ENCODE measurements at regions not wholly inside any gene's neighbourhood (a gene's known extent, or its start where the extent isn't known, plus 50 kb on each side); places are given as distances from the start of the nearest gene placed in this dataset.

DNA sequence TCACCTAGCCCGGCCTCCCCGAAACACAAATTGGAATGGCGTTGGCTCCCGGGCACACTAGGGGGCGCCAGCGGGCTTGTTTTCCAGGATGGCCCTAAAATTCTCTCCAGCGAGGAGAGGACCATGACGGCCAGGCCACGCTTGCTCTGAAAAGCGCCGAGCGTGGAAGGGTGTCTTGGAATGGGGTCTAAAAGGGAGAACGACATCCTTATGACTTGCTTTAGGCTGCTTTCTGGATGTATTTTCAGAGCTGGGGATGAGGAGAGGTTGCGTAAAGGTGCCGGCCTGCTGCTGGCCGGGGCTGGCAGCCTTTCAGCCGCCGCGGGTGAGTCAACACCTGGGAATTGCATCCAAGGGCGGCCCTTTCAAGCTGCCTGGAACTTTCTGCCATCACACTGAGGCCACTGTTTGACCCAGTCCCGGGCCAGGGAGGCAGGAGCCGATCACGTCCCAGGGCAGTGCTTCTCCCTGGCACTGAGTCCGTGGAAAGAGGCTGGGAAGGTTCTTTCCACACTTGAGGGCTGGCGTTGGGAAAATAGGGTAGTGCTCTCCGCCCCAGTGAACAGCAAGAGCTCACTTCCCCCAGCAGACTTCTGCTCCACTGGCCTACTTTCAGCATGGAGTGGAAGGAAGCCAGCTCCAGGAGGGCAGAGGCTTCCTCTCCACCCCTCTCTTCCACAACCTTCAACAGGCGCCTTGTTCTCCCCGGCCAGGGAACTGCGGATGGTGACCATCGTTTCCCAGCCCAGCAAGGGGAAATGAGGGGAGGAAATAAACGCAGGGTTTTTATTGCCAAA lies 216.2 kb downstream of the TTC8 start:
- Mint-ChIP-seq H3K4me1 (ENCODE audit: low read depth) (peaks cover 10% of the 10 kb centered on the region), H3K27me3 (ENCODE audit: low read depth) (peaks cover 28% of the 10 kb centered on the region), H3K4me3 (peak overlapping the region; percentile 76), H3K36me3 (ENCODE audit: insufficient read depth) (no peaks in the 10 kb centered on the region), H3K9me3 (peaks cover 5% of the 10 kb centered on the region)
- peak; percentile 76 to 87 for ATAC-seq
- DNase-seq, result peak; percentile 82

- ATAC-seq, result no peak
- Mint-ChIP-seq H3K36me3 (ENCODE audit: insufficient read depth) (no peaks in the 10 kb centered on the region), H3K9me3 (peaks cover 5% of the 10 kb centered on the region), H3K27me3 (ENCODE audit: low read depth) (peaks cover 24% of the 10 kb centered on the region), H3K4me3 (no peak overlapping the region), H3K4me1 (ENCODE audit: low read depth) (peaks cover 10% of the 10 kb centered on the region)
- DNase-seq, result no peak
These were observed 216.8 kb downstream of the TTC8 start for GRCh38 chr14:89041257-89041582.

DNA sequence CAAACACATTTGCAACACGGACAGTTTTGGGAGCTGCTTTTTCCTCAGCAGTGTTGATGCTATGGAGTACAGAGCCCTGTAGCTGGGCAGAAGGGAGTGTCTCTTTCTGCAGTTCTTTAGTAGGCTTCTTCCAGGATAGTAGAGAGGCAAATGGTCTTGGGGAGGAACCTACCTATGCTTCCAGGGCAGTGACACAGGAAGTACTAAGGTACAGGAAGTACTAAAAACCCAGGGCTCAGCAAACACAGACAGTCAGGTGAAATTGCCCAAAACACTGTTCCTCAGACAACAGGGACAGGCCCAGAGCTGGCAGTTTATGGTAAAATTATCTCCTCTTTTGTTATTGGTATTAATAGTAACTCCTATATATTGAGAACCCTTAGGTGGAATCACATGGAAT lies 217.6 kb downstream of the TTC8 start:
- H3K4me1 Mint-ChIP-seq (ENCODE audit: low read depth), result peaks cover 10% of the 10 kb centered on the region
- ATAC-seq (no peak), DNase-seq (no peak)
- no peaks in the 10 kb centered on the region for H3K36me3 Mint-ChIP-seq (ENCODE audit: insufficient read depth)
- H3K4me3 Mint-ChIP-seq, result no peak overlapping the region
- peaks cover 5% of the 10 kb centered on the region for H3K9me3 Mint-ChIP-seq
- H3K27me3 Mint-ChIP-seq (ENCODE audit: low read depth), result peaks cover 26% of the 10 kb centered on the region

GRCh38 chr14:89053303-89053702 lies 228.9 kb downstream of the TTC8 start:
- Mint-ChIP-seq H3K4me1 (ENCODE audit: low read depth) (no peaks in the 10 kb centered on the region), H3K27me3 (ENCODE audit: low read depth) (no peaks in the 10 kb centered on the region), H3K36me3 (ENCODE audit: insufficient read depth) (no peaks in the 10 kb centered on the region), H3K9me3 (no peaks in the 10 kb centered on the region), H3K4me3 (no peak overlapping the region)
- DNase-seq, result no peak
- no peak for ATAC-seq

DNA sequence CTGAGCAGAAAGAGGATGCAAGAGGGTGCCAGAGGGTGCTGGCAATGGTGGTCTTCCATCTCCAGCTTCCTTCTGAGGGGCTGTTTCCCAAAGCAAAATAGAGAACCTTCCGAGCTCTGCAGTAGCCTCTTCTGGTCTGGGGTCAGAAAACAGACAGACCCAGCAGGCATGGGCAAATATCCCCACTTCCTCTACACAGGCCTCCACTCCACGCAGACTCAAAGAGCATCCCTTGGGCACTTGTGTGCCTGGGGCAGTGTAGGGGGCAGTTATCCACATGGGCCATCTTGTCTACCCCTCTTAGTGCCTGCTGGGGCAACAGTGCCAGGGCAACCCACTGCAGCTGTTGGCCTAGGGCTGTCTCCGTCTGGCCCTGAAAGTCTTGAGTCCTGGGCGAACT lies 231.9 kb downstream of the TTC8 start:
- Mint-ChIP-seq H3K36me3 (ENCODE audit: insufficient read depth) (no peaks in the 10 kb centered on the region), H3K4me1 (ENCODE audit: low read depth) (no peaks in the 10 kb centered on the region), H3K27me3 (ENCODE audit: low read depth) (no peaks in the 10 kb centered on the region), H3K9me3 (no peaks in the 10 kb centered on the region), H3K4me3 (no peak overlapping the region)
- ATAC-seq, result no peak
- DNase-seq, result no peak

- Mint-ChIP-seq H3K27me3 (ENCODE audit: low read depth) (peaks cover 6% of the 10 kb centered on the region), H3K4me3 (no peak overlapping the region), H3K9me3 (no peaks in the 10 kb centered on the region), H3K4me1 (ENCODE audit: low read depth) (no peaks in the 10 kb centered on the region), H3K36me3 (ENCODE audit: insufficient read depth) (no peaks in the 10 kb centered on the region)
- ATAC-seq, result no peak
- no peak for DNase-seq
These were observed 234.2 kb downstream of the TTC8 start for GRCh38 chr14:89058697-89059096.

- Mint-ChIP-seq H3K36me3 (ENCODE audit: insufficient read depth) (no peaks in the 10 kb centered on the region), H3K4me3 (no peak overlapping the region), H3K9me3 (no peaks in the 10 kb centered on the region), H3K4me1 (ENCODE audit: low read depth) (no peaks in the 10 kb centered on the region), H3K27me3 (ENCODE audit: low read depth) (peaks cover 8% of the 10 kb centered on the region)
- ATAC-seq (no peak), DNase-seq (no peak)
These were observed 235.7 kb downstream of the TTC8 start for GRCh38 chr14:89060191-89060590.

GRCh38 chr14:89061696-89062095 lies 237.2 kb downstream of the TTC8 start:
- no peak overlapping the region for H3K4me3 Mint-ChIP-seq
- H3K27me3 Mint-ChIP-seq (ENCODE audit: low read depth), result peaks cover 11% of the 10 kb centered on the region
- no peaks in the 10 kb centered on the region for H3K9me3 Mint-ChIP-seq
- H3K36me3 Mint-ChIP-seq (ENCODE audit: insufficient read depth), result no peaks in the 10 kb centered on the region
- DNase-seq, result no peak
- H3K4me1 Mint-ChIP-seq (ENCODE audit: low read depth), result peaks cover 3% of the 10 kb centered on the region
- ATAC-seq, result no peak

DNA sequence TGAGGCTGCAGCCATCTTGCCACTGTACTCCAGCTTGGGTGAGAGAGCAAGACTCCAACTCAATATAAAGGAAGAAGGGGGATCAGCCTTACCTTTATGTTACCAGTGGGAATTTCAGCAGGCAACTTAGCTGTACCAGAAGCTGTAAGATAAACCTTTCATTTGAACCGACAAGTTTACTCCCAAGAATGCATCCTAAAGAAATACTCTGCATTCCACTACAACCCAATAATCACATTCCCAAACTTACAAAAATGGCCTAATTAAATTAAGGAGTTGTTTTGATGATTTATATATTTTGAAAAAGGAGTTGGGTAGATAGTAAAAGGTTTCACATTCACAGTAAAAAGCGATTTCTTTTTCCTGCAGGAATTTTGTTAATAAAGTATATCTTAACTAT lies 241.4 kb downstream of the TTC8 start:
- ATAC-seq, result no peak
- Mint-ChIP-seq H3K4me1 (ENCODE audit: low read depth) (peaks cover 15% of the 10 kb centered on the region), H3K4me3 (no peak overlapping the region), H3K36me3 (ENCODE audit: insufficient read depth) (no peaks in the 10 kb centered on the region), H3K9me3 (peaks cover 4% of the 10 kb centered on the region), H3K27me3 (ENCODE audit: low read depth) (peaks cover 18% of the 10 kb centered on the region)
- no peak for DNase-seq

GRCh38 chr14:89067293-89067972 lies 243.0 kb downstream of the TTC8 start:
- H3K4me3 Mint-ChIP-seq, result no peak overlapping the region

GRCh38 chr14:89078021-89078795 lies 253.8 kb downstream of the TTC8 start:
- ATAC-seq, result no peak
- Mint-ChIP-seq H3K9me3 (peaks cover 7% of the 10 kb centered on the region), H3K27me3 (ENCODE audit: low read depth) (peaks cover 9% of the 10 kb centered on the region), H3K4me3 (no peak overlapping the region), H3K4me1 (ENCODE audit: low read depth) (no peaks in the 10 kb centered on the region), H3K36me3 (ENCODE audit: insufficient read depth) (no peaks in the 10 kb centered on the region)
- no peak for DNase-seq

More at GRCh38 chr14:89067293-89067972, 243.0 kb downstream of the TTC8 start:
- Mint-ChIP-seq H3K4me1 (ENCODE audit: low read depth) (peaks cover 15% of the 10 kb centered on the region), H3K9me3 (peaks cover 4% of the 10 kb centered on the region), H3K27me3 (ENCODE audit: low read depth) (peaks cover 26% of the 10 kb centered on the region), H3K36me3 (ENCODE audit: insufficient read depth) (no peaks in the 10 kb centered on the region)
- no peak for DNase-seq
- ATAC-seq, result peak; percentile 83 to 93

GRCh38 chr14:89085231-89085731 lies 260.8 kb downstream of the TTC8 start:
- Mint-ChIP-seq H3K36me3 (ENCODE audit: insufficient read depth) (no peaks in the 10 kb centered on the region), H3K4me1 (ENCODE audit: low read depth) (no peaks in the 10 kb centered on the region), H3K27me3 (ENCODE audit: low read depth) (peaks cover 2% of the 10 kb centered on the region), H3K4me3 (no peak overlapping the region), H3K9me3 (peaks cover 7% of the 10 kb centered on the region)
- DNase-seq (no peak), ATAC-seq (no peak)

DNA sequence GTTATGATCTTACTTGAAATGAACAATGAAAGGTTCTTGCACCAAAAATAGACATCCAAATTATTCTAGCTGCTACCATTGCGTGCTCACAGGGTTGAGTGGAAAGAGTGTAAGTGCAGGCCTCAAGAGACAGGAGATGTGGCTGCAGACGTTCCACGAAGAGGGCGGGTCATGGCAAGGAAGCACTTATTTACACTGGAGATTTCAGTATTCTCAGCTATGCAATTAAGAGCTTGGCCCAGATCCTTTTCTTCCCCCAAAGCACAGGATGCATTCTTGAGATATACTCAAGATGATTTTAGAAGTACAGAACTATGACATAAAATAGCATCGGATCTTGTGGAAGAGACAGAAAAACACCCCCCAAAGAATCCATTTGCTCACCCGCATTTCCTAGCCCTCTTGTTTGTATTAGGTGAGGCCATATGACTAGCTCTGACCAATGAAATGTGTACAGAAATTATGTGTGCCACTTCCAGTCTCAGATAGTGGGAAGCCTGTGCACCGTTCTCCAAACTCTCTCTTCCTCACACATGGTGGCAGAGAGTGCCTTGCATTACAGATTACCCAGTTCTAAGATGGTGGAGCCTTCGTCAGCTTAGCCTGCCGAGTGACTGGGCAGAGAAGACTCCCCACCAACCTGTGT lies 261.4 kb downstream of the TTC8 start:
- Mint-ChIP-seq H3K36me3 (ENCODE audit: insufficient read depth) (no peaks in the 10 kb centered on the region), H3K4me1 (ENCODE audit: low read depth) (no peaks in the 10 kb centered on the region), H3K27me3 (ENCODE audit: low read depth) (no peaks in the 10 kb centered on the region), H3K4me3 (no peak overlapping the region), H3K9me3 (peaks cover 7% of the 10 kb centered on the region)
- ATAC-seq, result no peak
- DNase-seq, result no peak

DNA sequence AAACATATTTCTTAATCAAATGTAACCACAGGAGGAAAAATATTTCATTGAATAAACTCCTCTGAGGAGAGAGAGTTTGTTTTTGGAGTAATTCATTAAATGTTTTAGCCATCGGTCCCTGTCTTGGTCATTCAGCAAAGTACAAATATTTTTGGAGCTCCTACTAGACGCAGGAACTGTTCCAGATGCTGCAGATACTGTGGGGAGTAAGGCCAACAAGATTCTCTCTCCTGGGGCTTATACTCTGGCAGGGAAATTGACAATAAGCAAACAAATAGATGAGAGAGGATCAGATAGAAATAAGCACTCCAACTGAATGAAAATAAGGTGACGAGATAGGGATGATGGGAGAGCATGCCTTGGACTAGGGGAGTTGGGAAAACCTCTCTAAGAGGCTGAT lies 264.1 kb downstream of the TTC8 start:
- no peak for ATAC-seq
- no peaks in the 10 kb centered on the region for H3K27me3 Mint-ChIP-seq (ENCODE audit: low read depth)
- H3K36me3 Mint-ChIP-seq (ENCODE audit: insufficient read depth), result no peaks in the 10 kb centered on the region
- H3K4me3 Mint-ChIP-seq, result no peak overlapping the region
- no peaks in the 10 kb centered on the region for H3K4me1 Mint-ChIP-seq (ENCODE audit: low read depth)
- no peak for DNase-seq
- peaks cover 3% of the 10 kb centered on the region for H3K9me3 Mint-ChIP-seq

Data from activated T-cell treated with anti-CD3 and anti-CD28 coated beads, Interleukin-2, amount 50 U/mL, for 4 hours (primary cell).